ENCODE measurements at regions not wholly inside any gene's neighbourhood (a gene's known extent, or its start where the extent isn't known, plus 50 kb on each side); places are given as distances from the start of the nearest gene placed in this dataset.

DNA sequence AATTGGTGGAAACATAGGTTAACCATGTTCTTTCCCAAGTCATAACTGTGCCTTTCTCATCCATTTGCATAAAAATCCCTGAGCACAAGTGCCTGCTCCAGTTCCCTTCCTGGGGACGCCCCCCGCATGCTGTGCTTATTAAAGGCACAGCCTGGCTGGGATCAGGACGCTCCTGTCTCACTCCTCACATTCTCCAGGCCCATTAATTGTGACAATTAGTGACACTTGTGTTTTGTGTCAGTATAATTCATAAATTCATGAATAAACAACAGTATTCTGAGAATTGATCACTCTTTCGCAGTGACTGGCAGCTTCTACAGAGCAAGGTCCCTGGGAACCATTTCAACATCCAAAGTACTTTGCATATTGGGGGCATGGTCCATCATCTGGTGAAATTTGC is 1354.4 kb downstream of the TBC1D22A start:
- TF ChIP-seq, protein P1, sequence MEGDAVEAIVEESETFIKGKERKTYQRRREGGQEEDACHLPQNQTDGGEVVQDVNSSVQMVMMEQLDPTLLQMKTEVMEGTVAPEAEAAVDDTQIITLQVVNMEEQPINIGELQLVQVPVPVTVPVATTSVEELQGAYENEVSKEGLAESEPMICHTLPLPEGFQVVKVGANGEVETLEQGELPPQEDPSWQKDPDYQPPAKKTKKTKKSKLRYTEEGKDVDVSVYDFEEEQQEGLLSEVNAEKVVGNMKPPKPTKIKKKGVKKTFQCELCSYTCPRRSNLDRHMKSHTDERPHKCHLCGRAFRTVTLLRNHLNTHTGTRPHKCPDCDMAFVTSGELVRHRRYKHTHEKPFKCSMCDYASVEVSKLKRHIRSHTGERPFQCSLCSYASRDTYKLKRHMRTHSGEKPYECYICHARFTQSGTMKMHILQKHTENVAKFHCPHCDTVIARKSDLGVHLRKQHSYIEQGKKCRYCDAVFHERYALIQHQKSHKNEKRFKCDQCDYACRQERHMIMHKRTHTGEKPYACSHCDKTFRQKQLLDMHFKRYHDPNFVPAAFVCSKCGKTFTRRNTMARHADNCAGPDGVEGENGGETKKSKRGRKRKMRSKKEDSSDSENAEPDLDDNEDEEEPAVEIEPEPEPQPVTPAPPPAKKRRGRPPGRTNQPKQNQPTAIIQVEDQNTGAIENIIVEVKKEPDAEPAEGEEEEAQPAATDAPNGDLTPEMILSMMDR (IDR thresholded peaks at IDR 0.05; ENCODE audit: low read depth, low read length), result no peak
- no peaks in the 10 kb centered on the region for H3K9me3 ChIP-seq (ENCODE audit: low read depth)

DNA sequence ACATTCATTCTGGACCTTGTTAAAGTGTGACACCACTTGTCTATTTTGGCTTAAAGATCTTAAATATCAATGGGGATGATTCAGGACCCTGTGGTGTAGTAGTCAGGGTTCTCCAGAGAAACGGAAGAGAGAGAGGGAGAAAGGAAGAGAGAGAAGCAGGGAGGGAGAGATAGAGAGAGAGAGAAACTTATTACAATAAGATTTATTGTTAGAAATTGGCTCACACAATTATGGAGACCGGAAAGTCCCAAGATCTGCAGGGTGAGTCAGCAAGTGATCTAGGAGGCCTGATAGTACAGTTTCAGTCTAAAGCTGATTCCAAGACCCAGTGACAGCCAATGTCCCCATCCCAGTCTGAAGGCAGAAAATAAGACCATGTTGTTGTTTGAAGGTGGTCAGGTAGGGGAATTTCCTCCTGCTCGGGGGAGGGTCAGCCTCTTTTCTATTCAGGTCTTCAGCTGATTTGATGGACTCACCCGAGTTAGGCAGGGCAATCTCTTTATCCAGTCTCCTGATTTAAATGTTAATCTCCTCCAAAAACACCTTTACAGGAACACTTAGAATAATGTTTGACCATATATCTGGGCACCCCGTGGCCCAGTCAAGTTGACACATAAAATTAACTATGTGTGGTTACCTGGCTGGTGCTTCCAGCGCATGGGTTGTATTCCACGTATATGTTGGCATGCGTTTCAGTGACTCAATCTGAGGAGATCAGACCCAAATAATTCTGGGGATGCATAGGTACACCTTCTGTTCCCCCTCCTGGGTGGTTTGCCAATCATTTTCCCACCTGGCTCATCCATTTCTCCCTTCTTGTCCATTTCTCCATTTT is 1350.5 kb downstream of the TBC1D22A start:
- Histone ChIP-seq H3K4me1 (ENCODE audit: low read depth) (no peaks in the 10 kb centered on the region), H3K27ac (no peak overlapping the region), H3K27me3 (no peaks in the 10 kb centered on the region), H3K9me3 (ENCODE audit: low read depth) (no peaks in the 10 kb centered on the region), H3K36me3 (no peaks in the 10 kb centered on the region), H3K4me3 (no peak overlapping the region)
- TF ChIP-seq, protein P1 (IDR thresholded peaks at IDR 0.05; ENCODE audit: low read depth, low read length), result no peak
- no peak for DNase-seq (ENCODE audit: low read depth in 1 of 2, low spot score in 1 of 2)

More for the DNA sequence above, 1354.4 kb downstream of the TBC1D22A start:
- H3K27me3 ChIP-seq, result no peaks in the 10 kb centered on the region
- DNase-seq (ENCODE audit: low read depth in 1 of 2, low spot score in 1 of 2), result no peak
- H3K4me3 ChIP-seq, result no peak overlapping the region
- H3K27ac ChIP-seq, result no peak overlapping the region
- no peaks in the 10 kb centered on the region for H3K4me1 ChIP-seq (ENCODE audit: low read depth)
- no peaks in the 10 kb centered on the region for H3K36me3 ChIP-seq

DNA sequence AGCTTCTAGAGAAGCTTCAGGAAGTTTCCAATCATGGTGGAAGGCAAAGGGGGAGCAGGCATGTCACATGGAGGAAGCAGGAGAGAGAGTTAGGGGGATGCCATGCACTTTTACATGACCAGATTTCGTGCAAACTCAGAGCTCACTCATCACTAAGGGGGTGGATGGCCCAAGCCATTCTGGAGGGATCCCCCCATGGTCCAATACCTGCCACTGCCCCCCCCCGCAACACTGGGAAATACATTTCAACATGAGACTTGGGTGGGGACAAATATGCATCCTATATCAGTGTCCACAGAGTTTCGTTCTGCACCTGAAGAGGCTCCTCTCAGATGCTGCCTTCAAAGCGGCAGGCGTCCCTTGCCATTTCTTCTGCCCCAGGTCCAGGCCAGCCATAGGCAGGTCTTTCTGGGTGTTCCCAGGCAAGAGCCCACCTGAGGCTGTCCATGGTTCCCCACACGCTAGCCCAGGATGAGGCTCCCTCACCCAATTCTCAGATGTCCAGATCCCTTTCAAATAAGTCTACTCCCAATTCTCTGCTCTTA is 1344.3 kb downstream of the TBC1D22A start:
- TF ChIP-seq, protein P1 (IDR thresholded peaks at IDR 0.05; ENCODE audit: low read depth, low read length), result no peak
- Histone ChIP-seq H3K4me3 (no peak overlapping the region), H3K4me1 (ENCODE audit: low read depth) (no peaks in the 10 kb centered on the region), H3K36me3 (no peaks in the 10 kb centered on the region), H3K27ac (no peak overlapping the region), H3K9me3 (ENCODE audit: low read depth) (no peaks in the 10 kb centered on the region), H3K27me3 (no peaks in the 10 kb centered on the region)
- DNase-seq (ENCODE audit: low read depth in 1 of 2, low spot score in 1 of 2), result no peak

DNA sequence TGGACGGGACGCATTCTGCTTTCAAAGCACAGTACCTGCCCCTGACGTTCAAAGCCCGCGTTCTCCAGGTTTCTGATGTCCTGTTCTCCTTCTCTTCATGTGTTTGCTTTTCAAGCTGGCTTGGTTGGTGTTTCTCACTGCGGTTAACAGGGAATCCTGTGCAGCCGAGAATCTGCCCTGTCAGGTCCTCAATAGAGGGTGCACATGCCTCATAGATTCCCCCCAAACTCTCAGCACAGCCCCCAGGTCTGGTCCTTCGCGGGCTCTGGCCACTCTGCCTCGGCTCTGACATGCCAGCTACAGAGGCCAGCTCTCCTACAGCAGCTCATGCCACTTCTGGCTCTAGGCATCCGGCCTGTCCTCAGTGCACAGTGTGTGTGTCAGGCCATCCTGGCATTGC is 1343.8 kb downstream of the TBC1D22A start:
- H3K36me3 ChIP-seq, result no peaks in the 10 kb centered on the region
- no peaks in the 10 kb centered on the region for H3K9me3 ChIP-seq (ENCODE audit: low read depth)
- H3K4me3 ChIP-seq, result no peak overlapping the region
- DNase-seq (ENCODE audit: low read depth in 1 of 2, low spot score in 1 of 2), result no peak
- no peaks in the 10 kb centered on the region for H3K27me3 ChIP-seq
- no peaks in the 10 kb centered on the region for H3K4me1 ChIP-seq (ENCODE audit: low read depth)
- TF ChIP-seq, protein P1 (IDR thresholded peaks at IDR 0.05; ENCODE audit: low read depth, low read length), result no peak
- H3K27ac ChIP-seq, result no peak overlapping the region

DNA sequence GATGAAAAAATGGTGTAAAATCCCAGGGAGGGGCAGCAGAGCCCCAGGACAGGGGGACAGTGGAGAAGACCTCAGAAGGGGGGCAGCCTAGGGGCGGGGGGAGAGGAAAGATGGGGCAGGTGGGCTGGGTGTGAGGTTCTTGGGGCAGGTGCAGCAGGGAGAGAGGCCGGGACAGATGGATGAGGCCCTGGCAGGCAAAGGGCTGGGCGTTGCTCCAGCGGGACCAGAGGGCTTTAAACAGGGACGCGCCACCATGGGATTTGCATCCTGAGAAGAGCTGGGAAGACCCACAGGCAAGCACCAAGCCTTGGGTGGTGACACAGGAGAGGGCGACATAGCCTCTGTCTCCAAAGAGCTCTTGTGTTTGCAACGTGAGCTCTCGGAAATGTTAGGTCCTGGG is 1342.8 kb downstream of the TBC1D22A start:
- no peak overlapping the region for H3K27ac ChIP-seq
- no peak overlapping the region for H3K4me3 ChIP-seq
- H3K27me3 ChIP-seq, result no peaks in the 10 kb centered on the region
- TF ChIP-seq, protein P1 (IDR thresholded peaks at IDR 0.05; ENCODE audit: low read depth, low read length), result no peak
- no peaks in the 10 kb centered on the region for H3K36me3 ChIP-seq
- no peak for DNase-seq (ENCODE audit: low read depth in 1 of 2, low spot score in 1 of 2)
- H3K4me1 ChIP-seq (ENCODE audit: low read depth), result no peaks in the 10 kb centered on the region
- no peaks in the 10 kb centered on the region for H3K9me3 ChIP-seq (ENCODE audit: low read depth)
